ENCODE measurements at regions not wholly inside any gene's neighbourhood (a gene's known extent, or its start where the extent isn't known, plus 50 kb on each side); places are given as distances from the start of the nearest gene placed in this dataset.

GRCh38 chr1:228803421-228803820 is 68.1 kb downstream of the RHOU start:
- no peak overlapping the region for H3K4me3 ChIP-seq
- DNase-seq (peak in 1 of 2 donors; percentile 34), ATAC-seq (ENCODE audit: low FRiP score in 2 of 2) (no peak)
- H3K27me3 ChIP-seq = no peaks in the 10 kb centered on the region
- WGBS, 2 donors = 84 to 85% methylated on average over 6 of the region's 6 CpGs
- no peaks in the 10 kb centered on the region for H3K9me3 ChIP-seq
- no peaks in the 10 kb centered on the region for H3K36me3 ChIP-seq
- TF ChIP-seq POLR2AphosphoS5 (IDR thresholded peaks at IDR 0.05) = no peak
- TF ChIP-seq POLR2A (IDR thresholded peaks at IDR 0.05) = no peak
- TF ChIP-seq EP300 (IDR thresholded peaks at IDR 0.05) = no peak
- TF ChIP-seq CTCF (IDR thresholded peaks at IDR 0.05) = no peak
- H3K4me1 ChIP-seq = peaks cover 10 to 31% (median 18%) of the 10 kb centered on the region in 4 donors
- no peak overlapping the region for H3K27ac ChIP-seq

DNA sequence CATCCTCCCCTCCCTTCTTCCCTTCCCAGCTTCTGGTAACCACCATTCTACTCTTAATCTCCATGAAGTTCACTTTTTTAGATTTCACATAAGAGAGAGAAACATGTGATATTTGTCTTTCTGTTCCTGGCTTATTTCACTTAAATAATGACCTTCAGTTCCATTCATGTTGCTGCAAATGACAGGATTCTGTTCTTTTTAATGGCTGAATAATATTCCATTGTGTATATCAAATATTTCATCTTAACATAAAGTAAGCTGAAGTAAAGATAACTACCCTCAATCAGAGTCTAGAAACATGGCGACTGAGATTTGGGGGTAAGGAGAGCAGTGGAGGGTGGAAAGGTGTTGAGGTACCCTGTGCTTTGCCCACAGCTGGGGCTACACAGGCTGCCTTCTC is 68.9 kb downstream of the RHOU start:
- H3K9me3 ChIP-seq = no peaks in the 10 kb centered on the region
- no peaks in the 10 kb centered on the region for H3K36me3 ChIP-seq
- WGBS, 2 donors = 93 to 100% methylated on average over 1 of the region's 1 CpG
- TF ChIP-seq POLR2AphosphoS5 (IDR thresholded peaks at IDR 0.05) (no peak), POLR2A (IDR thresholded peaks at IDR 0.05) (no peak), EP300 (IDR thresholded peaks at IDR 0.05) (no peak), CTCF (IDR thresholded peaks at IDR 0.05) (no peak)
- H3K4me3 ChIP-seq = no peak overlapping the region
- H3K27me3 ChIP-seq = no peaks in the 10 kb centered on the region
- ATAC-seq (ENCODE audit: low FRiP score in 2 of 2) = no peak
- H3K4me1 ChIP-seq = peaks cover 7 to 29% (median 18%) of the 10 kb centered on the region in 4 donors
- H3K27ac ChIP-seq = peak overlapping the region in 1 of 4 donors; percentile 15
- no peak for DNase-seq

GRCh38 chr1:228804640-228805413 is 69.5 kb downstream of the RHOU start:
- no peak overlapping the region for H3K4me3 ChIP-seq
- no peak for TF ChIP-seq POLR2AphosphoS5 (IDR thresholded peaks at IDR 0.05)
- no peak for TF ChIP-seq EP300 (IDR thresholded peaks at IDR 0.05)
- no peak for TF ChIP-seq POLR2A (IDR thresholded peaks at IDR 0.05)
- TF ChIP-seq CTCF (IDR thresholded peaks at IDR 0.05) = no peak
- 39 to 43% methylated on average over 9 to 11 of the region's 11 CpGs for WGBS, 2 donors
- H3K27ac ChIP-seq = peak overlapping the region in 3 of 4 donors; percentile 4 to 60 (median 15)
- ATAC-seq (ENCODE audit: low FRiP score in 2 of 2) = peak in 1 of 2 donors; percentile 35
- no peaks in the 10 kb centered on the region for H3K36me3 ChIP-seq
- no peaks in the 10 kb centered on the region for H3K9me3 ChIP-seq
- DNase-seq = peak in 1 of 2 donors; percentile 40
- H3K4me1 ChIP-seq = peaks cover 7 to 32% (median 19%) of the 10 kb centered on the region in 4 donors
- H3K27me3 ChIP-seq = no peaks in the 10 kb centered on the region

- Histone ChIP-seq H3K9me3 (no peaks in the 10 kb centered on the region), H3K27me3 (no peaks in the 10 kb centered on the region), H3K4me1 (peaks cover 6 to 13% (median 7%) of the 10 kb centered on the region in 4 donors), H3K4me3 (no peak overlapping the region), H3K27ac (no peak overlapping the region), H3K36me3 (no peaks in the 10 kb centered on the region)
- TF ChIP-seq POLR2AphosphoS5 (IDR thresholded peaks at IDR 0.05) = no peak
- TF ChIP-seq EP300 (IDR thresholded peaks at IDR 0.05) = no peak
- no peak for TF ChIP-seq CTCF (IDR thresholded peaks at IDR 0.05)
- no peak for TF ChIP-seq POLR2A (IDR thresholded peaks at IDR 0.05)
- no peak for ATAC-seq (ENCODE audit: low FRiP score in 2 of 2)
- no peak for DNase-seq
- 87 to 91% methylated on average over 7 of the region's 7 CpGs for WGBS, 2 donors
These were observed 72.8 kb downstream of the RHOU start for GRCh38 chr1:228807904-228808605.

All from upper lobe of left lung (tissue), 6 donors.